Activated CD8-positive, alpha-beta T cell treated with anti-CD3 and anti-CD28 coated beads, Interleukin-2, amount 10 ng/mL, durations not matched to agents 7 days and 5 days (primary cell): ENCODE measurements at regions not wholly inside any gene's neighbourhood (a gene's known extent, or its start where the extent isn't known, plus 50 kb on each side); places are given as distances from the start of the nearest gene placed in this dataset.

Experiments used
- ATAC-seq: fragments of 150-1000 bp; cut with Tn5 transposase; one replicate; pipeline ENCODE4 v1.10.0; 2021; ENCODE audit warnings: moderate library complexity
- CTCF ChIA-PET: fragments of 350-600 bp; sonication (Branson Sonifier 250); formaldehyde crosslinking; loops from one replicate; lab custom pipeline; 2021; ENCODE audit warnings: antibody characterized with exemption; lab: Charles Lee
- POLR2A ChIA-PET: fragments of 350-600 bp; sonication (Branson Sonifier 250); formaldehyde crosslinking; loops from one replicate; lab custom pipeline; 2021; ENCODE audit warnings: antibody characterized with exemption; lab: Charles Lee
- DNase-seq: peaks from one replicate; pipeline ENCODE4 v3.0.0-alpha.2; 2020
- H3K27ac Mint-ChIP-seq: one replicate; pipeline ENCODE4 v1.8.0; 2021; ENCODE audit warnings: mild to moderate bottlenecking, mixed read lengths
- H3K27me3 Mint-ChIP-seq: one replicate; pipeline ENCODE4 v1.8.0; 2021; ENCODE audit warnings: low read depth, mixed read lengths
- H3K36me3 Mint-ChIP-seq: one replicate; pipeline ENCODE4 v1.8.0; 2021; ENCODE audit warnings: low read depth, mixed read lengths
- H3K4me1 Mint-ChIP-seq: one replicate; pipeline ENCODE4 v1.8.0; 2021; ENCODE audit warnings: low read depth, mixed read lengths
- H3K4me3 Mint-ChIP-seq: one replicate; pipeline ENCODE4 v1.8.0; 2021; ENCODE audit warnings: mild to moderate bottlenecking, mixed read lengths
- H3K9me3 Mint-ChIP-seq: one replicate; pipeline ENCODE4 v1.8.0; 2022; ENCODE audit warnings: mixed read lengths; ENCODE audit not compliant: insufficient read depth

DNA sequence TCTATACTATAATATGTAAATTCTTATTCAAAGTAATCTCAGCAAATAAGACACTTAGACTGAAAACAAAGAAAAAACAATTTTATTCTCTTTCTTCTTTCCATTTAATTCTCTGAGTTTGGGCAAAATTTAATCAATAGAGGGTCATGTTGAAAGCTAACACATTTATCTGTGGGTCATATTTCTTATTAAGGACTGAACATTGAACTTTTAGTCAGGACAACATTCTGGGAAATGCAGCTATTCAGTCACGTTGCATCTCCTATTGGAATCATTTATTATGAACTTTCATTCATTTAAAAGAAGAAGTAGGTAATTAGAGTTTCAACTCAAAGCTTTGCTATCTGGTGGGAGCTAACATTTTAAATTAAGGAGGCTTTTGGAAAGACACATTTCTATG lies 372.5 kb downstream of the MAN2A1 start:
- Mint-ChIP-seq H3K27me3 (no peaks in the 10 kb centered on the region), H3K4me3 (no peak overlapping the region), H3K27ac (no peak overlapping the region), H3K9me3 (no peaks in the 10 kb centered on the region), H3K4me1 (peaks cover 17% of the 10 kb centered on the region), H3K36me3 (no peaks in the 10 kb centered on the region)
- DNase-seq = no peak
- ATAC-seq = no peak
- ChIA-PET CTCF (interaction anchor here (1.1 kb wide), 1 partner anchor 192 kb away, joined by 3 read pairs; no protein-coding TSS in a partner anchor), POLR2A (no interaction called here)

DNA sequence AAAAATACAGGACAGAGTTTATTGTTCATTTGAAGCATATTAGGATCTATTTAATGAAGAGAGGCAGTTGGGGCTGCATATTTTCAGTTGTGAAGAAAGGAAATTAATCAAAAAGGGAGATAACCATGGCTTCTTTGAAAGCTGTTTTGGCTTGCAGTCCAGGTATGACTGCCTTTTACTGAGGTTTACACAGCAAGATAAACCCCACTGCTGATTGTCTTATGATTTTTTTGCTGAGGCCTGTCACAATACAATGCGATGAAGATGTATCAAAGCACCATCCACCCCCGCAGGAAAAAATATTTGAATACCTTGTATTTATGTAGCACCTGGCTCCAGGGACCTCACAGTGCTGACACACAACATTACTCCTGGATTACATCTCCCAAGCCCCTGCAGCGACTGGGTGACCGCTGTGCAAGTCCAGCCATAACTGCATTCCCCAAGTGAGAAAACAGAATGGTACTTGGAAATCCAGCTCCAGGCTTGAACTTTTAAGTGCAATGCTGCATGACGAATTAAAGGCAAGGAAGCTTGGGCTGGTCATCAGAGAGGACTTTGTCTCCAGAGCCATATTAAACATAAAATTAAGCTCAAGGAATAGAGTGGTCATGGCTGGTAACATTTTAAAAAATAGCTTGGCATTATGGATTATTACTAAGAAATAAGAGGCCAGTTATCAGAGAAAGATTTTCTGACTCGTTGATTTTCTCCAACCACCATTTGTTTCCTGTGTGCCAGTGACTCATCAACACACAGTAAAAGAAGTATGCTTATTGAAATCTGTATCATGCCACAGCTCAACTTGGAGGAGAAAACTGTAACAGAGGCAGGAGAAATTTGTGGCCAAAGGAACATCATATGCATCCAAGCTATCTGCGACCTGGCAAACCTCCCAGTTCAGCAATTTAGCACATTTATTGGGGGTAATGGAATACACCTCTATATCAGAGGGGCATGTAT lies 374.2 kb downstream of the MAN2A1 start:
- DNase-seq (no peak), ATAC-seq (no peak)
- ChIA-PET CTCF (interaction anchor here (0.8 to 2.1 kb wide), 3 partner anchors 9 to 368 kb away, joined by 3 to 9 read pairs (median 3); no protein-coding TSS in a partner anchor), POLR2A (interaction anchor here (1.4 kb wide), 1 partner anchor 10 kb away, joined by 8 read pairs; no protein-coding TSS in a partner anchor)
- Mint-ChIP-seq H3K9me3 (no peaks in the 10 kb centered on the region), H3K4me1 (peaks cover 18% of the 10 kb centered on the region), H3K36me3 (peaks cover 2% of the 10 kb centered on the region), H3K27ac (no peak overlapping the region), H3K27me3 (no peaks in the 10 kb centered on the region), H3K4me3 (no peak overlapping the region)

DNA sequence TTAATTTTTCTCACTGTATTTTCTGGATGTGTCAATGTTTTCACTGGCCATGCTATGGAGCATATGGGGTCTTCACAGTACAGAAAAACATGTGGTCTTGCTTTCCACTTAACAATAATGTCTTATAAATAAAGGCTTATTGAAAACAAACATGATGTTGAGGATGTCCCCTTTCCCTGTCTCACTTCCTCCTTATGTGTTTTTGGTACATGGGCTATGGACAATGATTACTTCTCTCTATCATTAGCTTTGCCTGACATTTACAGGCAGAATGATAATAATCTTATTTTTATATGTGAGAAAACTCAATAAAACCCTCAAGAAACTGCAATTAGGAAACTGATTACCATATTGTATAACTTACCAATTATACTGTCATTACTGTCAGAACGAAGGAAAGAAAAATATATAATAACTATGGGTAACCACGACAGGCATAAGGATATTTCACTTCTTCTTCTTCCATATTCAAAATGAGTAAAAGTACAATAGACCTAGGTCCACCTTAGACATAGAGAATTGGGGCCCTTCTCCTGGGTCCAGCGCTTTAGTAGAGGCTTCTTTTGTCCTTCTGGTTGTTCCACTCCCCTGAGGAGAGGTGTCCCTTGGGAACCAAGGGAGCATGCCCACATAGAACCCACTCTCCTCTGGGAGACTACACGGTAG lies 375.0 kb downstream of the MAN2A1 start:
- H3K4me3 Mint-ChIP-seq = no peak overlapping the region
- ChIA-PET POLR2A (interaction anchor here (1.4 kb wide), 1 partner anchor 11 kb away, joined by 8 read pairs; no protein-coding TSS in a partner anchor), CTCF (interaction anchor here (1.4 to 2.1 kb wide), 2 partner anchors 10 kb away, joined by 3 to 9 read pairs; no protein-coding TSS in a partner anchor)
- H3K36me3 Mint-ChIP-seq = peaks cover 2% of the 10 kb centered on the region
- H3K27ac Mint-ChIP-seq = no peak overlapping the region
- peaks cover 18% of the 10 kb centered on the region for H3K4me1 Mint-ChIP-seq
- no peak for ATAC-seq
- DNase-seq = no peak
- no peaks in the 10 kb centered on the region for H3K27me3 Mint-ChIP-seq
- H3K9me3 Mint-ChIP-seq = peaks cover 2% of the 10 kb centered on the region

DNA sequence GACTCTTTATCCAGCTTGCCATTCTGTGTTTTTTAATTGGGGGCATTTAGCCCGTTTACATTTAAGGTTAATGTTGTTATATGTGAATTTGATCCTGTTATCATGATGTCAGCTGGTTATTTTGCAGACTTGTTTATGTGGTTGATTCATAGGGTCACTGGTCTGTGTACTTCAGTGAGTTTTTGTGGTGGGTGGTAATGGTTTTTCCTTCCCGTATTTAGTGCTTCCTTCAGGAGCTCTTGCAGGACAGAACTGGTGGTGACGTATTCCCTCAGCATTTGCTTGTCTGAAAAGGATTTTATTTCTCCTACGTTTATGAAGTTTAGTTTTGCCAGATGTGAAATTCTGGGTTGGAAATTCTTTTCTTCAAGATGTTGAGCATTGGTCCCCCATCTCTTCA lies 381.1 kb downstream of the MAN2A1 start:
- H3K4me1 Mint-ChIP-seq = peaks cover 3% of the 10 kb centered on the region
- H3K4me3 Mint-ChIP-seq = no peak overlapping the region

DNA sequence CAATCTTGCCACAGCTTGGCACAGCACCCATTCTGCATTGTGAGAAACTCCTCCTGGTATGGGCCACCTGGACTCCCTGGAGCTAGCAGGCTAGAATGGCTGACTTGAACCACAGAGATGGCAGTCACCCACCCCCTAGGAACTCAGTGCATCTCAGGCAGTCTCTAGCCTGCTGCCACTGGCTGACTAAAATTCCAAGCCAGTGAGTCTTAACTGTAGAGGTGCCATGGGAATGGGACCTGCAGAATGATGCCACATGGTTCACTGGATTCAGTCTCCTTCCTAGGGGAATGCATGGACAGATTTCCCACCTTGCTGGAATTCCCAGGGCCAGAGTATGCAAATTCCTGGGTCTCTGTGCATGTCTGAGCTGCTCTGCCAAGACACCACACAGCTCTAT lies 382.9 kb downstream of the MAN2A1 start:
- H3K4me3 Mint-ChIP-seq = no peak overlapping the region
- no peaks in the 10 kb centered on the region for H3K4me1 Mint-ChIP-seq
- POLR2A ChIA-PET = no interaction called here
- DNase-seq (no peak), ATAC-seq (no peak)
- H3K27me3 Mint-ChIP-seq = no peaks in the 10 kb centered on the region
- CTCF ChIA-PET = no interaction called here
- no peak overlapping the region for H3K27ac Mint-ChIP-seq
- peaks cover 25% of the 10 kb centered on the region for H3K9me3 Mint-ChIP-seq
- peaks cover 7% of the 10 kb centered on the region for H3K36me3 Mint-ChIP-seq

More for the DNA sequence above, 381.1 kb downstream of the MAN2A1 start:
- peaks cover 25% of the 10 kb centered on the region for H3K9me3 Mint-ChIP-seq
- no peak overlapping the region for H3K27ac Mint-ChIP-seq
- ChIA-PET POLR2A (no interaction called here), CTCF (no interaction called here)
- peaks cover 4% of the 10 kb centered on the region for H3K36me3 Mint-ChIP-seq
- DNase-seq (no peak), ATAC-seq (no peak)
- no peaks in the 10 kb centered on the region for H3K27me3 Mint-ChIP-seq

DNA sequence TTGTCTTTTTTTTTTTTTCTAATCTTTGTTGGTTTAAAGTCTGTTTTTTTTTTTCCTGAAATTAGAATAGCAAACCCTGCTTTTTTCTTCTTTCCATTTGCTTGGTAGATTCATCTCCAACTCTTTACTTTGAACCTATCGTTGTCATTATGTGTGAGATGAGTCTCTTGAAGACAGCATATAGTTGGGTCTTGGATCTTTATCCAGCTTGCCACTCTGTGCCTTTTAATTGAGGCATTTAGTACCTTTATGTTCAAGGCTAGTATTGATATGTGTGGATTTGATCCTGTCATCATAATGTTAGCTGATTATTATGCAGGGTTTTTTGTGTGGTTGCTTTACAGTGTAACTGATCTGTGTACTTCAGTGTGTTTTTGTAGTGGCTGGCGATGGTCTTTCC lies 383.8 kb downstream of the MAN2A1 start:
- Mint-ChIP-seq H3K36me3 (peaks cover 5% of the 10 kb centered on the region), H3K4me1 (no peaks in the 10 kb centered on the region), H3K27me3 (no peaks in the 10 kb centered on the region), H3K27ac (no peak overlapping the region), H3K4me3 (no peak overlapping the region), H3K9me3 (peaks cover 25% of the 10 kb centered on the region)
- DNase-seq = no peak
- ATAC-seq = no peak
- CTCF ChIA-PET = interaction anchor here (1.0 kb wide), 1 partner anchor 20 kb away, joined by 3 read pairs; no protein-coding TSS in a partner anchor
- POLR2A ChIA-PET = no interaction called here

DNA sequence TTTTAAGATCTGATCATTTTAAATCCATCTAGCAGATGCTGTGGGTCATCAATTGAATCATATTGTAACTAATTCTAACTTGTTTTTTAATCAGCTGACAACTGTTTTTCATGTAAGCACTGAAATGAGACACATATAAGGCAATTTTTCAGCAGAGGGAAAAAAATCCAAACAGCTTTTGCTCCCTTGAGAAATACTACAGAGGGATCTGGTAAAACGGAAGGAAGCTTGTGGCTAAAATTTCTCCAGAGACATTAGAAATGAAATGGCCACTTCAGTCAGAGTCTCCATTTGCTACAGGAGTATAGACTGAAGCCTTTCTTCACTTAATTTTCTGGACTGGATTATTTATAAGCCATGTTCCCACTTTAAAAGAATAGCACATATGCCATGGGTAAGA lies 385.9 kb downstream of the MAN2A1 start:
- ATAC-seq (no peak), DNase-seq (no peak)
- Mint-ChIP-seq H3K27ac (no peak overlapping the region), H3K27me3 (no peaks in the 10 kb centered on the region), H3K9me3 (peaks cover 19% of the 10 kb centered on the region), H3K36me3 (peaks cover 5% of the 10 kb centered on the region), H3K4me1 (no peaks in the 10 kb centered on the region), H3K4me3 (no peak overlapping the region)
- CTCF ChIA-PET = interaction anchor here (1.3 kb wide), 1 partner anchor 387 kb away, joined by 3 read pairs; no protein-coding TSS in a partner anchor
- POLR2A ChIA-PET = no interaction called here

DNA sequence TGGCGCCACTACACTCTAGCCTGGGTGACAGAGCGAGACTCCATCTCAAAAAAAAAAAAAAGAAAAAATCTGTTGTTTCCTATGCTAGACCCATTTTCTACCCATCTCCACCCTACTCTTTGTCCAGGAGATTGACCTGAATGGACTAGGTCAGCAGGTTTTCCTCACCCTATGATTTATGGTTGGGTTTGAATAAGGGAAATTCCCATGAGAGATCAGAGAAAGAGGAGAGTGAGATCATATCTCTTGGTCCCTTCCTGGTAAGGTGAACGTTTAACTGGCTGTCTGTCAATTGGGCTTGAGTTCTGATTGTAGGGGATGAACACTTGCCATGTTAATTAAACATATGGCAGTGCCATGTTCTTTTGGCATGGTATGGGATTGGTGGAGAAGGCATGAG lies 387.4 kb downstream of the MAN2A1 start:
- Mint-ChIP-seq H3K27me3 (no peaks in the 10 kb centered on the region), H3K9me3 (peaks cover 19% of the 10 kb centered on the region), H3K36me3 (peaks cover 5% of the 10 kb centered on the region), H3K4me1 (no peaks in the 10 kb centered on the region), H3K27ac (no peak overlapping the region), H3K4me3 (no peak overlapping the region)
- no peak for ATAC-seq
- ChIA-PET CTCF (no interaction called here), POLR2A (no interaction called here)
- no peak for DNase-seq

DNA sequence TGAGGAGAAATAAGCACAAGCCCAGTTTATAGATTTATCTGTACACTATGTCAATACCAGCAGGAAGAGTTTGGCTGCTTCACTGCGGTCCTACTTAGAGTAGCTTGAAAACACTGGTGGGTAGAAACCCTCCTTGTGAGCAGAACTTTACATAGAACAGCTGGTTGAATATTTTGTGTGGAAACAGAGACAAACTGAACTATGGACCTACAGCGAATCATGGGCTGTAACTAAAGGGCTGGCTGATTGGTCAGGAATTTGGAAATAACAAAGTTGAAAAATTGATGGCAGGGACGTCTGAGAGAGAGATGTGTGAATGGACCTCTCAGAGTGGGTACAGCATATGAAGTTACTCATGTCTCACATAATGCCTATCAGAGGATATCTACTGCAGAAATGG lies 392.5 kb downstream of the MAN2A1 start:
- Mint-ChIP-seq H3K4me1 (peaks cover 8% of the 10 kb centered on the region), H3K27ac (no peak overlapping the region), H3K4me3 (no peak overlapping the region), H3K27me3 (no peaks in the 10 kb centered on the region), H3K36me3 (peaks cover 2% of the 10 kb centered on the region), H3K9me3 (no peaks in the 10 kb centered on the region)
- ChIA-PET POLR2A (no interaction called here), CTCF (no interaction called here)
- ATAC-seq (no peak), DNase-seq (no peak)

DNA sequence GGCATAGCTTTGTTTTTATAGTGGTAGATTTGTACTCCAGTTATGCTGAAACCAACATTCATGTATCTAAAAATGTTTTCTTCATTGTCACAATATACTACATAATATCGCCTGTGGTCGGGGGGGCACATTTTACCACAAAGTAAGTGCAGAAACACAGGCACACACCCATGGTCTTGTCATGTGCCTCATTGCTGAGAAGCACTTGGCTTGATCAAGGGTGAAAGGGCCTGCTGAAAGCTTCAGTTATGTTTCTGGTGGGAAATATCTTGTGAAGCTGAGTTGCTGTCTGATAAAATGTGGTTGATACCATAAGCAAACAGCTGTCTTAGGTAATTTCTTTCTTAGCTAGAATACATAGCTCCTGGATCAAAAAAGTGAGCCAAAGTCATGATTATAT lies 393.1 kb downstream of the MAN2A1 start:
- Mint-ChIP-seq H3K4me1 (peaks cover 9% of the 10 kb centered on the region), H3K36me3 (no peaks in the 10 kb centered on the region), H3K27me3 (no peaks in the 10 kb centered on the region), H3K27ac (no peak overlapping the region), H3K9me3 (no peaks in the 10 kb centered on the region), H3K4me3 (no peak overlapping the region)
- DNase-seq (no peak), ATAC-seq (no peak)
- ChIA-PET CTCF (no interaction called here), POLR2A (no interaction called here)

DNA sequence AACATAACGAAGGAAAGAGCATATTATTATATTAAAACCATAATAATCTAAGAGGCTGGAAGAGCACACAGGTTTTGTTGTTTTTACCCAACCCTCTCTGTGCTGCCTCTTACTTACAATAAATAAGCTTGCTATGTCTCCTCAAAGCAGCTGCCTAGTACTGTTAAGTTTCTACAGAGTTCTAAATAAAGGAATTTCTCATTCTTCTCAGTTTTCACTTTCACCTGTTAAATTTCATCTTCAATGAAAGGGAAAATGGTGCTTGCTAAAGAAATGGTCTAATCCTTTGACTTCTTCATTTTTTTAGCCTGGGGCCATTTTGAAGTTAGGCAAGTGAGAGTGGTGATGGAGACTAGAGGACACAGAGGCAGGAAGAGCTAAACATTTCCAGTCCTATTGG lies 396.1 kb downstream of the MAN2A1 start:
- DNase-seq = no peak
- Mint-ChIP-seq H3K9me3 (no peaks in the 10 kb centered on the region), H3K27ac (no peak overlapping the region), H3K27me3 (no peaks in the 10 kb centered on the region), H3K4me3 (no peak overlapping the region), H3K4me1 (peaks cover 9% of the 10 kb centered on the region), H3K36me3 (no peaks in the 10 kb centered on the region)
- POLR2A ChIA-PET = no interaction called here
- ATAC-seq = no peak
- CTCF ChIA-PET = no interaction called here
